Neuronal stem cell (in vitro differentiated cells): ENCODE measurements at regions not wholly inside any gene's neighbourhood (a gene's known extent, or its start where the extent isn't known, plus 50 kb on each side); places are given as distances from the start of the nearest gene placed in this dataset.

ENCODE experiments used
- DNase-seq: peaks from one replicate; pipeline ENCODE4 v3.0.0-alpha.2; 2013; ENCODE audit warnings: low spot score
- H2AFZ ChIP-seq: one replicate; pipeline ENCODE4 v1.6.1; 2013; ENCODE audit warnings: mild to moderate bottlenecking, low read length, inconsistent platforms
- H2AK5ac ChIP-seq: 2 replicates; pipeline ENCODE4 v1.6.1; 2013; ENCODE audit warnings: low read depth, mild to moderate bottlenecking, inconsistent platforms, low read length, moderate library complexity, mixed read lengths
- H2BK120ac ChIP-seq: 2 replicates; pipeline ENCODE4 v1.6.1; 2013; ENCODE audit warnings: low read depth, mild to moderate bottlenecking, inconsistent platforms, low read length, moderate library complexity, mixed read lengths
- H2BK12ac ChIP-seq: one replicate; pipeline ENCODE4 v1.6.1; 2013; ENCODE audit warnings: low read length, inconsistent platforms
- H2BK15ac ChIP-seq: 2 replicates; pipeline ENCODE4 v1.6.1; 2013; ENCODE audit warnings: mild to moderate bottlenecking, low read length, inconsistent platforms, mixed read lengths
- H2BK5ac ChIP-seq: one replicate; pipeline ENCODE4 v1.6.1; 2013; ENCODE audit warnings: inconsistent platforms, mild to moderate bottlenecking, low read length, moderate library complexity
- H3K14ac ChIP-seq: one replicate; pipeline ENCODE4 v1.6.1; 2013; ENCODE audit warnings: low read length, inconsistent platforms
- H3K18ac ChIP-seq: 2 replicates; pipeline ENCODE4 v1.6.1; 2013; ENCODE audit warnings: low read length, inconsistent platforms
- H3K23ac ChIP-seq: 2 replicates; pipeline ENCODE4 v1.6.1; 2013; ENCODE audit warnings: low read depth, mild to moderate bottlenecking, mixed read lengths, low read length, inconsistent platforms; ENCODE audit not compliant: poor library complexity
- H3K27ac ChIP-seq: replicated peaks from 3 replicates; pipeline ENCODE4 v1.5.1; 2013; ENCODE audit warnings: low read length, inconsistent platforms
- H3K27me3 ChIP-seq, 3 experiments: 2 replicates each; pipeline ENCODE4 v1.6.1; 2013; ENCODE audit warnings: low read length in 3 of 3, mild to moderate bottlenecking in 2 of 3, inconsistent platforms in 1 of 3, low read depth in 1 of 3, mixed read lengths in 1 of 3, moderate library complexity in 1 of 3; ENCODE audit not compliant: control insufficient read depth in 3 of 3, insufficient read depth in 3 of 3
- H3K36me3 ChIP-seq, 2 donors: replicated peaks in 1 of 2; 2 replicates each; pipeline ENCODE4 v1.6.1; 2013; ENCODE audit warnings: low read length in 2 of 2; ENCODE audit not compliant: control insufficient read depth in 2 of 2, insufficient read depth in 2 of 2
- H3K4ac ChIP-seq: 2 replicates; pipeline ENCODE4 v1.6.1; 2013; ENCODE audit warnings: inconsistent platforms, mild to moderate bottlenecking, low read length, moderate library complexity
- H3K4me1 ChIP-seq, 2 donors: 1 replicate in 1 of 2; 2 replicates in 1 of 2; pipeline ENCODE4 v1.6.1; 2013; ENCODE audit warnings: low read length in 2 of 2, low read depth in 1 of 2; ENCODE audit not compliant: control insufficient read depth in 2 of 2, insufficient read depth in 1 of 2
- H3K4me2 ChIP-seq: one replicate; pipeline ENCODE4 v1.6.1; 2013; ENCODE audit warnings: mild to moderate bottlenecking, low read length, inconsistent platforms; ENCODE audit not compliant: insufficient read depth, poor library complexity, severe bottlenecking
- H3K4me3 ChIP-seq, 2 donors: 2 replicates each; pipeline ENCODE4 v1.5.1; 2013; ENCODE audit warnings: low read length in 2 of 2, mild to moderate bottlenecking in 2 of 2, inconsistent platforms in 1 of 2, moderate library complexity in 1 of 2
- H3K79me1 ChIP-seq: one replicate; pipeline ENCODE4 v1.6.1; 2013; ENCODE audit warnings: low read depth, mild to moderate bottlenecking, inconsistent platforms, low read length, moderate library complexity
- H3K9ac ChIP-seq: one replicate; pipeline ENCODE4 v1.6.1; 2013; ENCODE audit warnings: mild to moderate bottlenecking, low read depth, low read length, inconsistent platforms; ENCODE audit not compliant: poor library complexity
- H3K9me3 ChIP-seq, 2 donors: replicated peaks in 1 of 2; 2 replicates each; pipeline versions ENCODE3 to v1.6.1; 2013; ENCODE audit warnings: low read length in 2 of 2, mild to moderate bottlenecking in 2 of 2, inconsistent platforms in 1 of 2, low read depth in 1 of 2, mixed read lengths in 1 of 2, moderate library complexity in 1 of 2; ENCODE audit not compliant: control insufficient read depth in 2 of 2, insufficient read depth in 1 of 2
- H4K8ac ChIP-seq: one replicate; pipeline ENCODE4 v1.6.1; 2013; ENCODE audit warnings: low read depth, mild to moderate bottlenecking, inconsistent platforms, low read length, moderate library complexity
- H4K91ac ChIP-seq: one replicate; pipeline ENCODE4 v1.6.1; 2013; ENCODE audit warnings: low read length, low read depth, mild to moderate bottlenecking, inconsistent platforms; ENCODE audit not compliant: poor library complexity
- WGBS, 2 donors: extraction: QIAGEN DNeasy Blood & Tissue Kit; methylation state at CpG; one replicate each; pipeline ENCODE4 v1.1.7; 2013; ENCODE audit warnings: missing lambda C conversion rate in 2 of 2, mixed read lengths in 1 of 2; ENCODE audit not compliant: insufficient read length in 2 of 2, insufficient replicate concordance in 1 of 2; ENCODE audit errors: extremely low coverage in 2 of 2; 5-methylcytosine and 5-hydroxymethylcytosine counted together

DNA sequence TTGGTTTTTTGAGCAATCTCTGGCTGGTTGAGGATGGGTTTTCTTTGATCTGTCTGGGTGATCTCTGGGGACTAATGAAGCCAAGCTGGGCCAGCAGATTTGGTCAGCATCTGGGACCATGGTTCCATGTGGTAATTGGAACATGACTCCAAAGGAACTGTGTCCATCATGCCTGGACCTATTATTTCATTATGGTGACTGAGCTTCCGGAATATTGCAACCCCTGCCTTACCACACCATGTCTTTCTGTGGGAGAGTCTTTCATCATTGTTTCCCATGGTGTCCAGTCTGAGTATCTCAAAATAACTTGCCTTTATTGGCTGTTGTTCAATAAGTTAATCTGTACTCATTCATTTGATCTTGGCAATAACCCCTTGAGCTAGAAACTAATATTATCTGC is 624.9 kb upstream of the TBX3 start:
- H2BK12ac ChIP-seq: no peak overlapping the region
- WGBS, 2 donors: no CpG with 5 or more reads among the region's 1 CpG
- no peak overlapping the region for H3K4me3 ChIP-seq
- H3K9me3 ChIP-seq: no peaks in the 10 kb centered on the region
- no peaks in the 10 kb centered on the region for H3K4me1 ChIP-seq
- no peak overlapping the region for H2BK120ac ChIP-seq
- no peak overlapping the region for H3K27ac ChIP-seq
- no peak overlapping the region for H3K23ac ChIP-seq
- H3K27me3 ChIP-seq: no peaks in the 10 kb centered on the region
- no peak overlapping the region for H3K18ac ChIP-seq
- no peak for DNase-seq
- no peak overlapping the region for H2BK15ac ChIP-seq
- no peak overlapping the region for H2AK5ac ChIP-seq
- no peaks in the 10 kb centered on the region for H3K36me3 ChIP-seq
- no peak overlapping the region for H2AFZ ChIP-seq
- no peak overlapping the region for H2BK5ac ChIP-seq
- H3K9ac ChIP-seq: no peak overlapping the region
- H4K8ac ChIP-seq: no peak overlapping the region
- H3K14ac ChIP-seq: no peak overlapping the region
- H4K91ac ChIP-seq: no peak overlapping the region
- H3K4ac ChIP-seq: no peak overlapping the region
- H3K79me1 ChIP-seq: no peaks in the 10 kb centered on the region
- no peak overlapping the region for H3K4me2 ChIP-seq

DNA sequence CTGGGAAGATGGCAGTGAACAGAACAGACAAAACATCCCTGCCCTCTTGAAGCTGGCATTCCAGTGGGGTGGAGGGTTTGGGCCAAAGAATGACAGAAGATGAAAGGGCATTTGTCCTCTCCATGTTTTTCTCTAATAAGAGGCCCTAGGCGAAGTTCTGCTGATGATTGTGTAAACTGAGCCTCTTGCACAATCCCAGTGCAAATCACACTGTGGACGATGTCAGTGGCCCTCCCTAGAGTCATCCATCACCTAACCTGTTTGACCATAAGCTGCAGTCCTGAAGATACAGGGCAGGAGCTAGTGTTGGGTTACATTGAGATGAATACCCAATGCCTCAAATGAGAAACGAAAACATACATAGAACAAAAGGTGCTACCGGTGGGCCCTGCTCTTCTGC is 622.4 kb upstream of the TBX3 start:
- Histone ChIP-seq H2BK15ac (no peak overlapping the region), H3K27ac (no peak overlapping the region), H4K91ac (no peak overlapping the region), H3K18ac (no peak overlapping the region), H2BK5ac (no peak overlapping the region), H3K4ac (no peak overlapping the region), H3K9ac (no peak overlapping the region), H2BK12ac (no peak overlapping the region), H3K79me1 (no peaks in the 10 kb centered on the region), H2BK120ac (no peak overlapping the region), H3K14ac (no peak overlapping the region), H3K23ac (no peak overlapping the region), H3K9me3 (no peaks in the 10 kb centered on the region), H3K27me3 (no peaks in the 10 kb centered on the region), H3K4me1 (no peaks in the 10 kb centered on the region), H3K4me3 (no peak overlapping the region), H2AFZ (no peak overlapping the region), H3K36me3 (no peaks in the 10 kb centered on the region), H4K8ac (no peak overlapping the region), H3K4me2 (no peak overlapping the region), H2AK5ac (no peak overlapping the region)
- WGBS, 2 donors: no CpG with 5 or more reads among the region's 4 CpGs
- no peak for DNase-seq

DNA sequence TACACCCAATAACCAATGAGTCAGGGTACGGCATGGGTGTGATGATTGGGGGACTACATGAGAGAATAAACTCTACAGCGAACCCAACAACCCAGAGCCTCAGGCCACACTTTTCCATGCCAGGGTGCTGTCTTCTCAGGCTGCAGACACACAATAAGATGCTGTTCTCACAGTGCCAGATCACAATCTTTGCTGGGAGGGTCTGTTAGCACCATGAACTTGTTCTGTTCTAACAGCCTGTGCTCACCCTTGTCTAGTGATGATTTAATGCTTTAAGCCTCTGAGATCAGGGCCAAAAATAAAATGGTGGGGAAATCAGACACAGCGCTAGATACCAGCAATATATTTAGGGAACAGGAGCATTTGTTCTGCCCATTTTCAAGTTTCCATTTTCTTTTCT is 621.9 kb upstream of the TBX3 start:
- Histone ChIP-seq H3K27ac (no peak overlapping the region), H3K4me1 (no peaks in the 10 kb centered on the region), H2BK15ac (no peak overlapping the region), H3K79me1 (no peaks in the 10 kb centered on the region), H3K27me3 (no peaks in the 10 kb centered on the region), H3K18ac (no peak overlapping the region), H3K4ac (no peak overlapping the region), H2AFZ (no peak overlapping the region), H3K14ac (no peak overlapping the region), H3K4me3 (no peak overlapping the region), H4K91ac (no peak overlapping the region), H2BK120ac (no peak overlapping the region), H2BK5ac (no peak overlapping the region), H3K23ac (no peak overlapping the region), H2AK5ac (no peak overlapping the region), H3K36me3 (no peaks in the 10 kb centered on the region), H2BK12ac (no peak overlapping the region), H3K9me3 (no peaks in the 10 kb centered on the region), H3K9ac (no peak overlapping the region), H4K8ac (no peak overlapping the region), H3K4me2 (no peak overlapping the region)
- DNase-seq: no peak
- no CpG with 5 or more reads among the region's 3 CpGs for WGBS, 2 donors

DNA sequence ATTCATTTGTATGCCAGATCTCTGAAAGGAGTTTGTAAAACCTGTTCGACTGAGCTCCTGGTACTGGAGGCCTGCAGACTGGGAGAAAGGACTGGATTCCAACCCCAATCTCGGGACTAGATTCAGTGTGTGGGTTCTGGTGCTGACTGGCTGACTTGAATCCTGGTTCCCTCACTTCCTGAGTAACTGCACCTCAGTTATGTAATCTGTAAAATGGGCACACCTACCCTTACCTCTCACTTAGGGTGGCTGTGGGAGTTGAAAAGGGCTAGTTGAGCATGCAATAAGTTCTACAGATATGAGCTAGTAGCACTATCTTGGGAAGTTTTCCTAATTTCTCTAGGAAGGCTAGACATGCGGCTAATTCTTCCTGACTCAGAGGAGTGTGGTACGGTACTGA is 621.3 kb upstream of the TBX3 start:
- Histone ChIP-seq H3K23ac (no peak overlapping the region), H3K36me3 (no peaks in the 10 kb centered on the region), H4K8ac (no peak overlapping the region), H3K27me3 (no peaks in the 10 kb centered on the region), H2BK5ac (no peak overlapping the region), H3K18ac (no peak overlapping the region), H2AK5ac (no peak overlapping the region), H3K4me3 (no peak overlapping the region), H3K9ac (no peak overlapping the region), H3K9me3 (no peaks in the 10 kb centered on the region), H3K4ac (no peak overlapping the region), H3K4me1 (no peaks in the 10 kb centered on the region), H4K91ac (no peak overlapping the region), H2BK120ac (no peak overlapping the region), H3K14ac (no peak overlapping the region), H3K79me1 (no peaks in the 10 kb centered on the region), H2BK12ac (no peak overlapping the region), H2BK15ac (no peak overlapping the region), H3K4me2 (no peak overlapping the region), H2AFZ (no peak overlapping the region), H3K27ac (no peak overlapping the region)
- no CpG with 5 or more reads among the region's 4 CpGs for WGBS, 2 donors
- DNase-seq: no peak
